ENCODE measurements at regions not wholly inside any gene's neighbourhood (a gene's known extent, or its start where the extent isn't known, plus 50 kb on each side); places are given as distances from the start of the nearest gene placed in this dataset.

GRCh38 chr3:174462916-174463315 is 396.2 kb upstream of the NAALADL2 start:
- no peaks in the 10 kb centered on the region for H3K4me1 ChIP-seq
- H3K36me3 ChIP-seq, result no peaks in the 10 kb centered on the region
- no peak overlapping the region for H3K4me3 ChIP-seq
- DNase-seq (ENCODE audit: low spot score in 2 of 2), result no peak
- no peaks in the 10 kb centered on the region for H3K27me3 ChIP-seq
- no peak overlapping the region for H3K27ac ChIP-seq
- intact Hi-C loops (cut with DNase I; ENCODE audit: low total_unique reads), result no loop called here
- TF ChIP-seq CTCF (IDR thresholded peaks at IDR 0.05), result no peak
- TF ChIP-seq POLR2A (IDR thresholded peaks at IDR 0.05), result no peak
- TF ChIP-seq POLR2AphosphoS5 (IDR thresholded peaks at IDR 0.05), result no peak
- no peaks in the 10 kb centered on the region for H3K9me3 ChIP-seq

GRCh38 chr3:174465177-174465576 is 394.0 kb upstream of the NAALADL2 start:
- Histone ChIP-seq H3K4me1 (no peaks in the 10 kb centered on the region), H3K36me3 (no peaks in the 10 kb centered on the region), H3K27ac (no peak overlapping the region), H3K27me3 (no peaks in the 10 kb centered on the region), H3K9me3 (no peaks in the 10 kb centered on the region), H3K4me3 (no peak overlapping the region)
- intact Hi-C loops (cut with DNase I; ENCODE audit: low total_unique reads), result no loop called here
- TF ChIP-seq POLR2AphosphoS5 (IDR thresholded peaks at IDR 0.05) (no peak), POLR2A (IDR thresholded peaks at IDR 0.05) (no peak), CTCF (IDR thresholded peaks at IDR 0.05) (no peak)
- DNase-seq (ENCODE audit: low spot score in 2 of 2), result no peak

GRCh38 chr3:174466471-174467054 is 392.6 kb upstream of the NAALADL2 start:
- TF ChIP-seq POLR2A (IDR thresholded peaks at IDR 0.05), result no peak
- TF ChIP-seq CTCF (IDR thresholded peaks at IDR 0.05), result no peak
- no peaks in the 10 kb centered on the region for H3K27me3 ChIP-seq
- no peak for DNase-seq (ENCODE audit: low spot score in 2 of 2)
- no peaks in the 10 kb centered on the region for H3K4me1 ChIP-seq
- no peaks in the 10 kb centered on the region for H3K9me3 ChIP-seq
- no peak overlapping the region for H3K27ac ChIP-seq
- no peaks in the 10 kb centered on the region for H3K36me3 ChIP-seq
- intact Hi-C loops (cut with DNase I; ENCODE audit: low total_unique reads), result no loop called here
- H3K4me3 ChIP-seq, result no peak overlapping the region

- Histone ChIP-seq H3K4me3 (no peak overlapping the region), H3K36me3 (no peaks in the 10 kb centered on the region), H3K27me3 (no peaks in the 10 kb centered on the region), H3K9me3 (no peaks in the 10 kb centered on the region), H3K4me1 (no peaks in the 10 kb centered on the region), H3K27ac (no peak overlapping the region)
- TF ChIP-seq POLR2AphosphoS5 (IDR thresholded peaks at IDR 0.05), result no peak
- no peak for TF ChIP-seq CTCF (IDR thresholded peaks at IDR 0.05)
- TF ChIP-seq POLR2A (IDR thresholded peaks at IDR 0.05), result no peak
- intact Hi-C loops (cut with DNase I; ENCODE audit: low total_unique reads), result no loop called here
- no peak for DNase-seq (ENCODE audit: low spot score in 2 of 2)
Observed at GRCh38 chr3:174477491-174477890, 381.6 kb upstream of the NAALADL2 start.

GRCh38 chr3:174480767-174481166 is 378.4 kb upstream of the NAALADL2 start:
- no peaks in the 10 kb centered on the region for H3K9me3 ChIP-seq
- no peak overlapping the region for H3K27ac ChIP-seq
- DNase-seq (ENCODE audit: low spot score in 2 of 2), result no peak
- no peaks in the 10 kb centered on the region for H3K36me3 ChIP-seq
- intact Hi-C loops (cut with DNase I; ENCODE audit: low total_unique reads), result no loop called here
- TF ChIP-seq POLR2A (IDR thresholded peaks at IDR 0.05) (no peak), POLR2AphosphoS5 (IDR thresholded peaks at IDR 0.05) (no peak), CTCF (IDR thresholded peaks at IDR 0.05) (no peak)
- no peak overlapping the region for H3K4me3 ChIP-seq
- no peaks in the 10 kb centered on the region for H3K4me1 ChIP-seq
- no peaks in the 10 kb centered on the region for H3K27me3 ChIP-seq
